Endodermal cell (in vitro differentiated cells): ENCODE measurements at regions not wholly inside any gene's neighbourhood (a gene's known extent, or its start where the extent isn't known, plus 50 kb on each side); places are given as distances from the start of the nearest gene placed in this dataset.

Experiments used
- DNase-seq: peaks from one replicate; pipeline ENCODE4 v3.0.0-alpha.2; 2017
- H3K27ac ChIP-seq: 2 replicates; pipeline ENCODE4 v1.5.1; 2013; ENCODE audit warnings: mild to moderate bottlenecking, low read depth, low read length, moderate library complexity
- H3K27me3 ChIP-seq: 2 replicates; pipeline ENCODE4 v1.6.1; 2013; ENCODE audit warnings: mild to moderate bottlenecking, low read length, moderate library complexity; ENCODE audit not compliant: insufficient read depth, control insufficient read depth, poor library complexity, severe bottlenecking
- H3K36me3 ChIP-seq: 2 replicates; pipeline ENCODE4 v1.7.0; 2013; ENCODE audit warnings: mild to moderate bottlenecking, low read length, moderate library complexity; ENCODE audit not compliant: control insufficient read depth, insufficient read depth
- H3K4me1 ChIP-seq: one replicate; pipeline ENCODE4 v1.7.0; 2013; ENCODE audit warnings: low read length; ENCODE audit not compliant: control insufficient read depth, insufficient read depth
- H3K4me3 ChIP-seq: 2 replicates; pipeline ENCODE4 v1.5.1; 2013; ENCODE audit warnings: mild to moderate bottlenecking, low read length, moderate library complexity
- H3K9ac ChIP-seq: 2 replicates; pipeline ENCODE4 v1.6.1; 2013; ENCODE audit warnings: mild to moderate bottlenecking, low read length, moderate library complexity; ENCODE audit not compliant: poor library complexity, severe bottlenecking; ENCODE audit errors: extremely low read depth
- H3K9me3 ChIP-seq: 2 replicates; pipeline ENCODE4 v1.6.1; 2013; ENCODE audit warnings: mild to moderate bottlenecking, low read length, moderate library complexity; ENCODE audit not compliant: control insufficient read depth
- H3K27ac Mint-ChIP-seq: 2 replicates; pipeline ENCODE4 v1.8.0; 2020; ENCODE audit warnings: mixed read lengths
- H3K27me3 Mint-ChIP-seq: 2 replicates; pipeline ENCODE4 v1.8.0; 2021; ENCODE audit warnings: mild to moderate bottlenecking, mixed read lengths; ENCODE audit not compliant: insufficient read depth
- H3K36me3 Mint-ChIP-seq: 2 replicates; pipeline ENCODE4 v1.8.0; 2020; ENCODE audit warnings: low read depth, mixed read lengths
- H3K4me1 Mint-ChIP-seq: 2 replicates; pipeline ENCODE4 v1.8.0; 2020; ENCODE audit warnings: mixed read lengths
- H3K4me3 Mint-ChIP-seq: 2 replicates; pipeline ENCODE4 v1.8.0; 2020; ENCODE audit warnings: mild to moderate bottlenecking, moderate library complexity, mixed read lengths
- H3K9me3 Mint-ChIP-seq: 2 replicates; pipeline ENCODE4 v1.8.0; 2020; ENCODE audit warnings: mild to moderate bottlenecking, mixed read lengths
- CTCF ChIP-seq: fragments of 200-600 bp; sonication (generic); conservative IDR thresholded peaks from 2 replicates; pipeline ENCODE4 v1.5.0; 2021; ENCODE audit warnings: antibody characterized with exemption, mild to moderate bottlenecking
- WGBS, 2 experiments: methylation state at CpG; one replicate each; pipeline versions ENCODE4 v1.1.5 to v1.1.7; 2013; ENCODE audit warnings: missing lambda C conversion rate in 2 of 2, mixed read lengths in 1 of 2; ENCODE audit not compliant: insufficient coverage in 1 of 2, insufficient read length in 1 of 2; 5-methylcytosine and 5-hydroxymethylcytosine counted together

DNA sequence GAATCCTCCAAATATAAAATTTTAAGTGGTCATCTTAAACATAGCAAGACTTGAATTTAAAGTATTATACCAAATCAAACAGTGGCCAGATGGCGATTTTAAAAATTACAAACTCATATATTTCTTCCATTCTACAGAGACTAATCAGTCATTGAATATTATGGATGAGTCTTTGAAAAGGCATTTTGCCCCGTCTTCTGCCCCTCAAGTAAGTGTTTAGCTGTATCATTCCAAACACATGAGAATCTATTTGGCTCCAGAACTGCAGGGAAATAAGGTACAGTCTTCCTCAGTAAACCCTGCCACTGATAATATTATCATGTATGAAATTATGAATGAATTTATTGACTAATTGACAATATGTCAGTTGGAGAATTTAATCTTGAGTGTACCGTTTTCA is 191.0 kb downstream of the SLC7A11 start:
- Mint-ChIP-seq H3K36me3 (no peaks in the 10 kb centered on the region), H3K9me3 (peaks cover 8% of the 10 kb centered on the region), H3K27ac (no peak overlapping the region), H3K4me3 (no peak overlapping the region), H3K27me3 (no peaks in the 10 kb centered on the region), H3K4me1 (peaks cover 6% of the 10 kb centered on the region)
- whole genome bisulfite sequencing, 2 experiments, result 88% methylated on average over 3 of the region's 3 CpGs; no CpG with 5 or more reads in 1 of the 2 experiments
- peaks cover 2% of the 10 kb centered on the region for H3K4me1 ChIP-seq
- H3K4me3 ChIP-seq, result no peak overlapping the region
- no peaks in the 10 kb centered on the region for H3K36me3 ChIP-seq
- no peak overlapping the region for H3K9ac ChIP-seq
- H3K27me3 ChIP-seq, result no peaks in the 10 kb centered on the region
- TF ChIP-seq CTCF, result no peak
- DNase-seq, result no peak
- no peak overlapping the region for H3K27ac ChIP-seq
- H3K9me3 ChIP-seq, result no peaks in the 10 kb centered on the region

- Histone ChIP-seq H3K4me3 (no peak overlapping the region), H3K27ac (no peak overlapping the region), H3K9ac (no peak overlapping the region), H3K36me3 (no peaks in the 10 kb centered on the region), H3K27me3 (no peaks in the 10 kb centered on the region), H3K4me1 (peaks cover 2% of the 10 kb centered on the region), H3K9me3 (no peaks in the 10 kb centered on the region)
- TF ChIP-seq CTCF, result peak; percentile 24
- Mint-ChIP-seq H3K27ac (no peak overlapping the region), H3K4me3 (no peak overlapping the region), H3K27me3 (no peaks in the 10 kb centered on the region), H3K9me3 (peaks cover 8% of the 10 kb centered on the region), H3K36me3 (no peaks in the 10 kb centered on the region), H3K4me1 (peaks cover 6% of the 10 kb centered on the region)
- peak; percentile 83 for DNase-seq
- 33 to 54% methylated on average over 1 to 6 of the region's 6 CpGs for WGBS, 2 experiments
Measured at GRCh38 chr4:138050601-138051000, 191.5 kb downstream of the SLC7A11 start.

DNA sequence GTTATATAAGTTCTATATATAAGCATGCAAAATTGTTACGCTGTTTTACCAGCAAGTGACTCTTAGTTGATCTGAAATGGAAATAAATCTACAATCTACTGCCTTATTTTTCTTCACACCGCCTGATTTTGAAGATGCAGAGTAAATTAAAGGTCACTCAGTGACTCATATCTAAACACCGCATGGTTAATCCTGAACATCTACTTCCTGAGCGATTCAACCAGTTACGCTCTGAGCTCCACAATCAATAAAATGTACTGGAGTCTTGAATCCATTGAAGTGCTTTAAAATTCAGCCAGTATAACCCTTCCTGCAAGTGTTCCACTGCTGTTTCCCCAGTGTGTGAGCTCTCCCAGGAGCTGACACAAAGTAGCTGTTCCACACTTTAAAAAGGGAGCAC is 192.8 kb downstream of the SLC7A11 start:
- peaks cover 9% of the 10 kb centered on the region for H3K4me1 Mint-ChIP-seq
- Histone ChIP-seq H3K4me1 (peaks cover 2% of the 10 kb centered on the region), H3K27me3 (no peaks in the 10 kb centered on the region), H3K4me3 (no peak overlapping the region), H3K9ac (no peak overlapping the region), H3K36me3 (no peaks in the 10 kb centered on the region), H3K27ac (no peak overlapping the region), H3K9me3 (no peaks in the 10 kb centered on the region)
- no peak for DNase-seq
- H3K27ac Mint-ChIP-seq, result no peak overlapping the region
- H3K9me3 Mint-ChIP-seq, result peaks cover 8% of the 10 kb centered on the region
- H3K27me3 Mint-ChIP-seq, result no peaks in the 10 kb centered on the region
- no peak overlapping the region for H3K4me3 Mint-ChIP-seq
- WGBS, 2 experiments, result 71 to 89% methylated on average over 4 of the region's 5 CpGs
- TF ChIP-seq CTCF, result no peak
- H3K36me3 Mint-ChIP-seq, result no peaks in the 10 kb centered on the region
